GM18498 (cell line): ENCODE measurements at regions not wholly inside any gene's neighbourhood (a gene's known extent, or its start where the extent isn't known, plus 50 kb on each side); places are given as distances from the start of the nearest gene placed in this dataset.

Experiments used
- ATAC-seq: cut with Tn5 transposase; IDR thresholded peaks from one replicate; pipeline ENCODE4 v1.9.1; 2021; ENCODE audit warnings: mild to moderate bottlenecking, moderate library complexity; ENCODE audit not compliant: unreplicated experiment

DNA sequence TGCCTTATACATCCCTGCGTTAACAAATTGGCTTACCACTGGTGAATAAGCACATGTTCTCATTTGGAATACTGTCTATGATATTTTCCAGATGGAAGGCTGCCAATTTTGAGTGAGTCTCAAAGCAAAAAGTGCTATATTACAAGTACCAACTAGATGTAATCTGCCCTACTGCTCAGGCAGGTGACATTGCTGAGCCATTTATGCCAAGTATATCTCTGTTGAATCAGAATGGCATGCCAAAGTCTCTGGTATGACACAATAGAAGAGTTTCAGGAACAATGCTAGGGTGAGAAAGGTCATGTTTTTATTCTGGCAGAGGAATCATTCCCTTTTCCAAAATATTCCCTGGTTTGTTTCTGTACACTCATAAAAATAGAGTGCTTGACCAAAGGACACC lies 356.5 kb downstream of the CDH9 start:
- no peak for ATAC-seq

DNA sequence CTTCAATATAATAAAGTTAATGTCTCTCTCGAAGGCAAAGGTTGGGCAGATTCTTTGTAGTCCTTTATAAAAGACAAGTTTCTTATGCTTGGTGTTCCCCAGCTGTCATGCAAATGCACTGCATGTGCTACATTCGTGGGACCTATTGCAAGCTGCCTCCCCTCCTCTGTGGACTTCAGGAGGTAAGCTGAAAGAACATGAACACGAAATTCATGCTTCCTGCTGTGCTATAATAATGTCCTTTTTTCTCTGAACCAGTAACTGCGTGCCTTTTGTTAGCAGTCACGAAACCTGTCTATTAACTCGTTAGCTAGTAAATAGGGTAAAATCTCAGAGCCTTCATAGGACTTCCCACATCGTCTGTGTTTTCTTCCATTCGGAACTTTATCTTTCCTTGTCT lies 363.5 kb downstream of the CDH9 start:
- ATAC-seq: no peak

- ATAC-seq: no peak
Observed at GRCh38 chr5:26669523-26669922, 368.9 kb downstream of the CDH9 start.

DNA sequence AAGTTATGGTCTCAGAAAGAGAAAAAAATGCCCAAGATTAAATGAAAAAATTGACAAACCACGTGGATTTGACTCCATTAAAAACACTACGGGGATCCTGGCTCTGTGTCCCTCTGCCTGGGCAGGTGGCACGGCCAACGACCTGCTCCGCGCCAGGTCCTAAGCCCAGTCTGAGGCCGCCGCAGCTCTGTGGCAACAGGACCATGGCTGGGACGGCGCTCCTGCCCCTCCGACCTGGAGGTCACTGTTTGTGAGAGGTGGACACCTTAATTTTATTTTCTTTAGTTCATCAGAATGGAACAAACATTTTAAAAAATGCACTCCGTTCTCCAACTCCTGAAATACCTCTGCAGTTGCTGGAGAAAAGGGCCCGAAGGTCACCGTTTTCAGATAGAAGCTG lies 369.4 kb downstream of the CDH9 start:
- no peak for ATAC-seq

GRCh38 chr5:26666371-26666770 lies 372.0 kb downstream of the CDH9 start:
- no peak for ATAC-seq

- no peak for ATAC-seq
Observed at GRCh38 chr5:26663500-26663899, 374.9 kb downstream of the CDH9 start.

DNA sequence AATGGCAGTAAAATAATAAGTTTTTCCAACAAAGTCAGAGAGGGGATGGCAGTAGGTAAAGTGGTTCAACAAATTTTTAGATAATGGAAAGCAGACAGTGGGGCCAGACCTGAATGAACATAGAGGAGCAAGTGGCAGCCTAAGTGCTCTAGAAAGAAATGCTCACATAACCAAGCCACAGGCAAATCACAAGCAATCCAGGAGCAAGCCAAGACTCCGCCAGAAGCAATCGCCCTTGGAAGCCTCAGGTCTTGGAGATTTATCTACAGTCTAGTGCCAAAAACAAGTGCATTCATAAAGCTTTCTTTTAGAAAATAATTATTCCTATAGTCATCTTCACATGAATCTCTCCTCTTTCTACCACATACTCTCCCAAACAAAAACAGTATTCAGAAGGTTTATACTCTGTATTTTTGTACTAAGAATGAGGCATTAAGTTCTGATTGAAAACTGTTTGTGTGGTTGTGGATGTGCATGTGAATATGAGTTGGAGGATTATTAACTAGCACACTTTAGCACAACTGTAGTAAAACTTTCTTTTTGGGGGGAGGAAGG lies 375.5 kb downstream of the CDH9 start:
- ATAC-seq: no peak

DNA sequence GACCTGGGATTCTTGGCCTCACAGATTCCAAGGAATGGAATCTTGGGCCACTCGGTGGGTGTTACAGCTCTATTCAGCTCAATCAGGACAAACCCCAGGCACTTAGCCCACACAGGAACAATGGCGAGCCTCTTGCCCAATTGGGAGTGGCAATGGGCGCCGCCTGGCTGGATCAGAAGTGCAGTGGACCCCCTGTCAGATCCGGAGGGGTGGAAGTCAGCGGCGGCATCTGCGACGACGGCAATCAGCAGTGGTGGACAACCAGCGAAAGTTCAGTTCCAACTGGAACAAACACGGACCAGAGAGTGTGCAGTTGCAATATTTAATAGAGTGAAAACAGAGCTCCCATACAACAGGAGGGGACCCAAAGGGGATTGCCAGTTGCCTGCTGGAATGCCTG lies 378.3 kb downstream of the CDH9 start:
- no peak for ATAC-seq

DNA sequence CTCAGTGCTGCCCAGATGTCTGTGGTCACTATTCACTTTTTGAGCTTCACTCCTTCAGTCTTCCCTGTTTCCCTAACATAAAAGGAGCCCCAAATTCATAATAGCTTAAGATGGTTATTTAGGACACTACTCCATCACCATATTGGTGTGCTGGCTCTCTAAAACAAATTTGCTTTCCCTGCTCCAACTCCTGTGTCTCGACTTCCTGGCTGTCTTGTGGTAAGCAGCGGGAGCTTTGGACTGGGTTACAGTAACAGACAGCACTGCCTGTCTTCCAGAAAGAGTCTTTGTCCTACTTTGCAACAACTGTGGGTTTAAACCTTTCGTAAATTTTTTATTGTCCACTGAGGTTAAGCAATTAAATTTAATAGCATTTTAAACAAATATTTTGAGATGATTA lies 389.4 kb downstream of the CDH9 start:
- no peak for ATAC-seq

GRCh38 chr5:26647781-26648180 lies 390.6 kb downstream of the CDH9 start:
- no peak for ATAC-seq

DNA sequence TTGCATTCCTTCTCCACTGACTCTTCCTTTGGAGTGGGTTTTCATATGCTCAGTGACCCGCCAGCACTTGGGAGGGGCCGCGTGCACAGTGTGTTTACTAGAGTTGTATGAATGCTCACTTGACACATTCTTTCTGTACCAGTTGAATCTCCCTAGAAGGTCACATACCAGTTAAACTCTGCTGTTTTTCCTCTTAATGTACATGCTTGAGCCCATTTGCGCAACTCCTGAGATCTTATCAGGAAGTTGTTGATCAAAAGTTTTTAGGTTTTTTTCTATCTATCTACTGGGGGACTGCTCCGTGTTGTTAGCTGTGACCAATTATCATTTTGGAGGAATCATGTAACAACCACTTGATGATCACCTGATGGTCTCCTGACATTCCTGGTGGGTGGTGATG lies 392.7 kb downstream of the CDH9 start:
- no peak for ATAC-seq

- no peak for ATAC-seq
Observed at GRCh38 chr5:26641492-26641891, 396.9 kb downstream of the CDH9 start.

GRCh38 chr5:26625099-26625498 lies 413.3 kb downstream of the CDH9 start:
- no peak for ATAC-seq

GRCh38 chr5:26622947-26623346 lies 415.4 kb downstream of the CDH9 start:
- no peak for ATAC-seq

GRCh38 chr5:26610577-26610976 lies 427.8 kb downstream of the CDH9 start:
- ATAC-seq: no peak

GRCh38 chr5:26601563-26601962 lies 436.8 kb downstream of the CDH9 start:
- ATAC-seq: no peak

GRCh38 chr5:26582350-26583045 lies 455.9 kb downstream of the CDH9 start:
- no peak for ATAC-seq

DNA sequence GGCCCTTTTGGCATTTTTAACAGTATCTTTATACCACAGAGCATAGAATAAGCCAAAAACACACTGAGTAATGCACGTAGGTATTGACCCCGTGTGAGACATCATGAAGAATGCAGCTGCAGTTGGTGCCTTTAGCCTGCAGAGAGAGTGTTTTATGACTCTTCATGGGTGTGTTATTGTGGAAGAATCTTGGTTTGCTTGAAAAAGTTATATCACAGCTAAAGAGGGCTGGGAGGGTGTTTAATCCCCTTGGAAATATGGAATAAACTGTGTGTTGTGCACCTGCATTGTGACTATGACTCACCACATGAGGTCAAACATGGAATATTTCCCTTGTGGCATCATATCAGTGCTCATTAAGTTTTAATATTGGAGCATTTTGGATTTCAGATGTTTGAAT lies 458.7 kb downstream of the CDH9 start:
- ATAC-seq: no peak

DNA sequence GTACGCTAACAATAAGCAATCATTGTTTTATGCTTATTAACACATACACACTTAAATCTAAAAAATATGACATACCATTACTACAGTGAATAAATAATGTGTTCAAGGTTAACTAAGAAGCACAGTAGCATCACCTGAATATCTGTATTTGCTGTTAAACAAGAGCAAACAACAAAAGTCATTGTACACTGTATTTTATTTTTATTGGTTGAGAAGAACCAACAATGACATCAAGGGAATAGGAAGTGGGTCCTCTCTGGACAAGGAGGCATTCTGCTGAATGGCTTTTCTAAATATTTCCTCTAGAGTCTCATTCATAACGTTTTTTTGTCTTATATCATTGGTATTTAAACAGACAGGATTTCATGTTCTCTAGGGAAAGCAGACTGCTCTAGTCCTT lies 460.4 kb downstream of the CDH9 start:
- ATAC-seq: no peak

DNA sequence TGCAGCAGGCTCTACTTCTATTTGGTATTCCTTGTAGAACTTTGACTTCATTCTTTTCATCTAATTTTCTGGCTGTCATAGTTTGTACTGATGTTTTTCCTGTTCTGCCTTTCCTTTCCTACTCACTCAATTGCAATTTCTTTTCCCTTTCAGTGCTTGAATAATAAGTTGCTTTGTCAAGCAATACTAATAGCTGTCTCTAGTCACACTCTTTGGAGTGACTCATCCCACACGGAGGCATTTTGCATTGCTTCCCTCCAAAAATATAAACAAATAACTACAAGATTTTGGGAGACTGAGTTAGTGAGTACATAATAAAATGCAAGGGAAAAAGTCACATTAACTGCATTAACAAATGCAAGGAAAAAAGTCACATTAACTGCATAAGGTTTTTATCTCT lies 465.9 kb downstream of the CDH9 start:
- ATAC-seq: no peak

- no peak for ATAC-seq
Observed at GRCh38 chr5:26569929-26570258, 468.5 kb downstream of the CDH9 start.

DNA sequence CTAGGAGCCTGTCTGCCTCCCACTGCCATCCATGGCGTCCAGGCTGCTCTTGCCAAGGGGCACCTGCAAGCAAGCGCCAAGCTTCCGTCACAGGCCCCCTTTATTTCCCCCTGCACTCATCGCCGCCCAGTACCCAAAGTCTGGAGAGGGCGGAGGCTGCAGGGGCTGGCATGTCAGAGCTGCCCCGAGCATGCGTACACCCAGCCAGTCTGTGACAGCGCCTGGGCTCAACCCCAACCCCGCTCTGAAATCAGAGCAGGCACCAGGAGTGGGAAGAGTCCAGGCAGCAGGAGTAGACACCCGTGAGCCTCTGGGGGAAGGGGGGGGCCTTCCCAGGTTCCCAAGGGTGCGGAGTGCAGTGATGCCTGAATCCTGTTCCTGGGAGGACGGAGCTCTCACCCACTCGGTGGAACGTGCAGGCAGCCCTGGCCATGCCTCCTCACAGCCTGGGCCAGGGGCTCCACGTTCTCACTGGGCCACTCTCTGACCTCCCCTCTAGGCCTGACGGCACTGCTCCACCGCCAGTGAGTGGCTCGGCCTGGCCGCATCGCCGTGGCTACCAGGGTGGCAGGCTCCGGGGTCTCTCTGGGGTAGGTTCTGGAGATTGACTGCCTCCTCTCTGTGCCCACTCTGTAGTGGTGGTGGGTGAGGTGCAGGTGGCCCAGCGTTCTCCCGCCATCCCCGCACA lies 469.0 kb downstream of the CDH9 start:
- ATAC-seq: no peak

DNA sequence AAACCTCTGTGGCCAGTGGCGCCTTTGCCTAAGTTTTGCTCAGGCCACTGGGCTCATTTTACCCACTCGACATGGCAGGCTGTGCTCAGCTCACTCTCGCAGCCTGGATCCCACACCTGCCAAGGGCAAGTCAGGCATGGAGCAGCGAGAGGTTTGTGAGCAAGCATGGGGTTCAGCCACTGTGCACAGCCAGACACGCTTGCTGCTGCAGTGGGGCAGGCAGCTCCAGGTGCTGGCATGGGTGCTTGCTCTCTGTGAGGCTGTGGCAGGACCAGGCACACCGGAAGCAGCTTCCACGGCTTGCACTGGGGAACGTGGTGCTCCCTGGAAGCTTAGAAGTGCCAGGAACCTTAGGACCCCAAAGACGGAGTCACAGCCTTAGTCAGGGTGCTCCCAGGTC lies 470.1 kb downstream of the CDH9 start:
- ATAC-seq: no peak
